Stimulated activated naive CD8-positive, alpha-beta T cell treated with anti-CD3 and anti-CD28 coated beads, Interleukin-15, amount 100 ng/mL, for 72 hours (primary cell): ENCODE measurements at regions not wholly inside any gene's neighbourhood (a gene's known extent, or its start where the extent isn't known, plus 50 kb on each side); places are given as distances from the start of the nearest gene placed in this dataset.
A peak's percentile ranks its signal among the peaks of the same experiment; 100 is the strongest.

Experiments used
- ATAC-seq: fragments of 150-1000 bp; cut with Tn5 transposase; 2 replicates; pipeline ENCODE4 v1.10.0; 2021; ENCODE audit warnings: mild to moderate bottlenecking, moderate library complexity
- DNase-seq, 2 donors: peaks; one replicate each; pipeline ENCODE4 v3.0.0; 2021 to 2022
- H3K27ac Mint-ChIP-seq, 2 donors: one replicate each; pipeline ENCODE4 v1.8.0; 2022; ENCODE audit warnings: mild to moderate bottlenecking in 2 of 2, mixed read lengths in 2 of 2, moderate library complexity in 2 of 2
- H3K27me3 Mint-ChIP-seq: one replicate; pipeline ENCODE4 v1.8.0; 2022; ENCODE audit warnings: mixed read lengths
- H3K4me1 Mint-ChIP-seq: one replicate; pipeline ENCODE4 v1.8.0; 2022; ENCODE audit warnings: mild to moderate bottlenecking, mixed read lengths
- H3K4me3 Mint-ChIP-seq, 2 donors: one replicate each; pipeline ENCODE4 v1.8.0; 2022; ENCODE audit warnings: mild to moderate bottlenecking in 2 of 2, mixed read lengths in 2 of 2, moderate library complexity in 1 of 2
- H3K9me3 Mint-ChIP-seq, 2 donors: one replicate each; pipeline ENCODE4 v1.8.0; 2022; ENCODE audit warnings: mixed read lengths in 2 of 2

DNA sequence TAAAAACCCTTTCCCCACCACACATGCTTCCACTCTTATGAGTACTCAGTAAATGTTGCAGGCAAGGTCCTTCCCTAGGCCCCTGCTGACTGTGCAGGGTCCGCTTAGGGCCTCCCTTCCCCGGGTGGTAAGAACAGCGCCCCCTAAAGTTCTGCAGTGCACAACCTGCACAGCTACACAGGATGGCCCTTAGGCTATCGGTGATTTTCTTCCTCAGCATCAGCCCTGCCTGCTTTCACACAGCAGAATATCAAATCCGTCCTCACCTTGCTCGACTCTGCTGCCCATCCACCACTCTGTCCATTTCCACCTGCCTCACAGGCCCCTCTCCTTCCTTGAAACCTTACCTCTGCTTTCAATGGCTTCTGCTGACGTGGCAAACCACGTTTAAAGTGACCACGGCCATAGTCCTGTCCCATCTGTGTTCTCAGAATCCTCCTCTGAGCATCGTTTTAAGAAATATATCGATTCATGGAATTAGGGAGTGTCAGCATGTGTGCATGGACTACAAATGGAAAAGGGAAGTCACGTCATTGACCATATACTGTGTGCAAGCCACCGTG is 51.4 kb upstream of the TMEM132E start:
- H3K4me3 Mint-ChIP-seq: no peak overlapping the region
- no peak for DNase-seq

DNA sequence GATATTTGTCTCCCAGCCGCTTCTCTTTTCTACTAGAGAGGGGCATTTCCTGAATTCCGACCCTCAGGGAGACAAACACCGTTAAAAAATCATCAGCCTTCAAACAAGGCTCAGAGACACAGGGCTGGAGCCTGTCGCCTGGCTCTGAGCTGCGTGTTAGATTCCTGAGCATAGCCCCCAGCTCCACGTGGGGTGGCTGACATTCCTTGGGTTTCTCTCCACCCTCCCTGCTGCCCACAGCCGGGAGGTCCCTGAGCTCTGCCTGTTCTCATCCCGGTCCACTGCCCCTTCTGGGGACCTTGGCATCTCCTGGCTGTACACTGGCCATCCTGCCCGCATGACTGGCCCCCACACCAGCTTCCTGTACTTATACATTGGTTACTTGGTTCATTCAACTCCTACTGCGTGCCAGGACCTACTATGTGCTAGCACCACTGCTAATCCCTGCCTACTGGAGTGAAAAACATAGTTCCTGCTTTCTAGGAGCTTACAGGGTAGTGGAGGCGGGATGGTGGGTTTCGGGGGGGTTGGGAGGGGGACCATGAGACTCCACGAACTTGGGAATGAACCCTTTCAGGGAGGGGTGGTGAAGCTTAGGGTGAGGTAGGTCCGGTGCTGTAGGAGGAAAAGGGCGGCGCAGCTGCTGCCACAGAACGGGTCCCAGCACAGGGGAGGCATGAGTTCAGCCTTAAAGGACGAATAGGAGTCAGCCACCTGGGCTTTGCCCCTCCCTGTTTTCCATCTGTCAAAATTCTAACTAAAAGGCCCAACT is 52.1 kb upstream of the TMEM132E start:
- Mint-ChIP-seq H3K4me1 (no peaks in the 10 kb centered on the region), H3K27me3 (peaks cover 59% of the 10 kb centered on the region), H3K27ac (peak overlapping the region in 1 of 2 donors; percentile 48), H3K4me3 (no peak overlapping the region), H3K9me3 (no peaks in the 10 kb centered on the region)
- ATAC-seq (no peak), DNase-seq (no peak)

More for the DNA sequence above, 51.4 kb upstream of the TMEM132E start:
- no peaks in the 10 kb centered on the region for H3K9me3 Mint-ChIP-seq
- peaks cover 63% of the 10 kb centered on the region for H3K27me3 Mint-ChIP-seq
- no peak overlapping the region for H3K27ac Mint-ChIP-seq
- no peak for ATAC-seq
- H3K4me1 Mint-ChIP-seq: no peaks in the 10 kb centered on the region

DNA sequence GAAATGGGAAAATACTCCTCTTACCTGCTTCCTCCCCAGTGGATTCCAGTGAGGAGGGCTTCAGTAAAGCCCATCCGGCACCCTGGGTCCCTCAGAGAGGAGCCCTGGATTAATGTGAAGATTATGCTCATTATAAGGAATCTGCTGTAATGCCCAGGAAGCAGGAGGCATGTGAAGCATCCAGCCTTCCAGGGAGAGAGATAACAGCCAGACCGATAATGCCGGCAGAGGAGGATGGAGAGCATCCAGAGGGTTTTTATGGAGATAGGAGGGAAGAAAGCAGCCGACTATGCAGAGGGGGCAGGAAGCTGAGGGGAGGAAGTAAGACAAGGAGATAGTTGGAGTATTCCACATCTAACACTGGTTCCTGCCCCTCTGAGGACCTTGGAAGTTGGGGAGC is 53.7 kb upstream of the TMEM132E start:
- no peak overlapping the region for H3K27ac Mint-ChIP-seq
- H3K27me3 Mint-ChIP-seq: peaks cover 48% of the 10 kb centered on the region
- DNase-seq (no peak), ATAC-seq (no peak)
- no peaks in the 10 kb centered on the region for H3K4me1 Mint-ChIP-seq
- no peak overlapping the region for H3K4me3 Mint-ChIP-seq
- H3K9me3 Mint-ChIP-seq: no peaks in the 10 kb centered on the region

DNA sequence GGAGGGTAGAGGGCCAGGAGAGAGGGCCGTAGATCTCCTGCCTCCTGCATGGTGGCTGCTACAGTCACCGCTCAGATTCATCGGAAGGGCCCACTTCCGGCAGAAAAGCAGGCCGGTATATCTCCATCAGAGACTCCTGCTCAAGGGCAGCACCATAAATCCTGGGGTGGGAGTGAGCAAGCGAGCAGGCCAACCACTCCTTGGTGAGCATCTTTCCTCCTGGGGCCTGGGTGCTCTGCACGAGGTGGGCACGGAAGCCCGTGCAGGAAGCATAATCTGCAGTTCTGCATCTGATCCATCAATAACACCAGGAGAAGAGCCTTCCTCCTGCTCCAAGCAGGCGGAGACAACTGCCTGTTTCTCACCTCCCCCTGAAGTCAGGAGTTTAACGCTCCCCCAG is 57.4 kb upstream of the TMEM132E start:
- no peak for ATAC-seq
- no peak for DNase-seq
- Mint-ChIP-seq H3K9me3 (no peaks in the 10 kb centered on the region), H3K4me1 (no peaks in the 10 kb centered on the region), H3K27ac (no peak overlapping the region), H3K27me3 (peaks cover 18% of the 10 kb centered on the region), H3K4me3 (no peak overlapping the region)

DNA sequence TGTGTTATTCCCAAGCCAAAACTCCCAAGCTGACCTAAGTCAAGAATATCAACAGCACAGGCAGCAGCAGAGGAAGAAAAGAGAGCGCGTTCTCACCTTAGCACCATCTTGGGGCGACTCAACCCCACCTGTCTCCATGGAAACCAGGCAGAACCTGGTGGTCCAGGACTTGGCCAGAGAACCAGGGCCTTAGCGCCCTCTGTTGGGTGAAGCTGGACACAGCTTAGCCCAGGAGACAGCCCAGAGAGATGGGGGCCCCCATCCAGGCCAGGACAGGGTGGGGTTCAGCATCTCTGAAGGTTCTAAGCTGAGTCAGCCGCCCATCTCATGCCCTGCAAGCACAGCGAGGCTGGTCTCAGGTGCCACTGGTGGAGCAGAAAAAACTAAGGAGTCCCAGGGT is 60.1 kb upstream of the TMEM132E start:
- Mint-ChIP-seq H3K4me1 (no peaks in the 10 kb centered on the region), H3K4me3 (no peak overlapping the region), H3K27me3 (peaks cover 17% of the 10 kb centered on the region), H3K27ac (no peak overlapping the region), H3K9me3 (no peaks in the 10 kb centered on the region)
- peak; percentile 69 for ATAC-seq
- DNase-seq: peak; percentile 32 to 33

DNA sequence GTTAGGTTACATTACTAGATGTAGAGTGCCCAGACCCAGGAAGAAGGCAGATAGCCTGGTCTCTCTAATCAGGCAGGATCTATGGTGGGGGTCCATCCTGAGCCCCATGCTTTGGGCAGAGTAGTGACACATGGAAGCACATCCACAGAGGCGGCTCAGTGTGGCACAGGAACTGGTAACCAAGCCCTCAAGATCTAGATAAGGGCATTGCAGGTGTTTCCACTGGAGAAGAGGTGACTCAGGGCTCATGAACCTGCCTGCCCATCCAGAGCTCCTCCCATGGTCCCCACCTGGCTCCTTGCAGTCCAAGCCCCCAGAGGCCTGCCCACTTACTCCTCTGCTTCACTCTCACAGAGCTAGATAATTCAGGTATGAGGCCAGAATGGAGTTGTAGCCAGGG is 62.0 kb upstream of the TMEM132E start:
- Mint-ChIP-seq H3K9me3 (no peaks in the 10 kb centered on the region), H3K27ac (peak overlapping the region in 1 of 2 donors; percentile 17)

DNA sequence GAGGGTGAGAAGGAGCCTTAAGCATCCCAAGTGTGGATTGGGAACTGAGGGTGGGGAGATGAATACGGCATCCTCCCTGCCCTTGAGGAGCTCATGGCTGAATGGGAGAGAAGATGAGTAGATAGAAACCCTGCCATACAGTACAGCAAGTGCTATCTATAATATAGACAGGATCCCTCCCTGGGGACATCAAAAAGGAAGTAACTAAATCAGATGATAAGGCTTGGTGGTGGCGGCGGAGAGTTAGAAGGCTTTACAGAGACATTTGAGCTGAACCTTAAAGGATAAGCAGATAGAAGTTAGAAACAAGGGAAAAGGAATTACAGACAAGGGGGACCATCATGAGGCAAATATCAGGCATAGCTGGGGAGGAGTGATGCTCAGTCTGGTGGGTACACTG is 67.5 kb upstream of the TMEM132E start:
- peaks cover 65% of the 10 kb centered on the region for H3K27me3 Mint-ChIP-seq
- ATAC-seq: no peak
- no peak for DNase-seq
- H3K4me3 Mint-ChIP-seq: no peak overlapping the region
- no peak overlapping the region for H3K27ac Mint-ChIP-seq
- no peaks in the 10 kb centered on the region for H3K4me1 Mint-ChIP-seq
- no peaks in the 10 kb centered on the region for H3K9me3 Mint-ChIP-seq

More for the DNA sequence above, 62.0 kb upstream of the TMEM132E start:
- DNase-seq (no peak), ATAC-seq (no peak)
- no peak overlapping the region for H3K4me3 Mint-ChIP-seq
- peaks cover 25% of the 10 kb centered on the region for H3K27me3 Mint-ChIP-seq
- H3K4me1 Mint-ChIP-seq: no peaks in the 10 kb centered on the region

DNA sequence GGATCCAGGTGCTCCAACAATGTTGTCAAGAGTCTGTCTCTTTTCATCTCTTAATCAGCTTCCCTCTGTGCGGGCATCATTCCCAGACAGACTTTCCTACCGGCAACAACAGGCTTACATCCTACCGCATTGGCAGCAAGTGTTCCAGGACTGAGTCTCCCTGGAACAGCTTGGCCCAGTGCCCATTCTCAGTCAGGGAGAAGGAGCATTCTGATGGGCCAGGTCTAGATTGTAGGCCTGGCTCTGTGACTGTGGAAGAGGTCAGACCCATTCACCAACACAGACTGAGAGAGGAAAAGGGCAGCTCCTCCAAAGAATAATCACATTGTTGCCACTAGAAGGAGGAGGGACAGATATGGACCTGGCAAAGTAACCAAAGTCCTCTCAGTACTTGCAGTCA is 68.1 kb upstream of the TMEM132E start:
- no peak overlapping the region for H3K4me3 Mint-ChIP-seq
- no peak for ATAC-seq

DNA sequence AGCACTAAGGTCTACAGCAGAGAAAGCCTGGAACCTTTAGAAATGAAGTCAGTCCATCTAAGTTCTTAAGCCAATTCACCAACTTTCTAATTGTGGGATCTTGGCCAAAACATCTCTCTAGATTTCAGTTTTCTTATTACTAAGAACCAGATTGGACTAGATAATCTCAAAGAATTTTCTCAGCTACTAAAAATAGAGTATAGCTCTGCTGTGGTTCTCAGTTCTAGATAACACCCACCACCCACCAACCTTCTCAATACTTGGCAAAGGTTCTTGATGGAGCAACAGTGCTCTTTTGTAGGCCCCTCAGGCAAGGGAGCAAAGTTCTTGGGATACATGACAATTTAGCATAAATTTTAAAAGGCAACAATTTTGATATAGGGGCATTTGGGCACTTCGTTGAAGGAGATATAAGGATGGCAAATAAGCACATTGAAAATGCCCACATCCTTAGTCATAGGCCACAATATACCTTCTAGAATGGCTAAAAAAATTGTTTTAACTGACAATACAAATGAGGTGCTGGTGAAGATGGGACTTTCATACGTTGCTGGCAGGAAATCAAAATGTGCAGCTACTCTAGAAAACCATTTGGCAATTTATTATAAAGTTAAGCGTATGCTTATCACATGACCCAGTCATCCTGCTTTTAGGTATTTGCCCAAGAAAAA is 74.4 kb upstream of the TMEM132E start:
- peaks cover 38% of the 10 kb centered on the region for H3K27me3 Mint-ChIP-seq
- no peaks in the 10 kb centered on the region for H3K9me3 Mint-ChIP-seq
- DNase-seq (peak in 1 of 2 donors; percentile 8), ATAC-seq (peak; percentile 86)
- H3K27ac Mint-ChIP-seq: no peak overlapping the region
- H3K4me1 Mint-ChIP-seq: peaks cover 18% of the 10 kb centered on the region
- H3K4me3 Mint-ChIP-seq: peak overlapping the region; percentile 28 to 41

More for the DNA sequence above, 68.1 kb upstream of the TMEM132E start:
- no peak overlapping the region for H3K27ac Mint-ChIP-seq
- H3K9me3 Mint-ChIP-seq: no peaks in the 10 kb centered on the region
- peaks cover 68% of the 10 kb centered on the region for H3K27me3 Mint-ChIP-seq
- DNase-seq: no peak
- no peaks in the 10 kb centered on the region for H3K4me1 Mint-ChIP-seq

DNA sequence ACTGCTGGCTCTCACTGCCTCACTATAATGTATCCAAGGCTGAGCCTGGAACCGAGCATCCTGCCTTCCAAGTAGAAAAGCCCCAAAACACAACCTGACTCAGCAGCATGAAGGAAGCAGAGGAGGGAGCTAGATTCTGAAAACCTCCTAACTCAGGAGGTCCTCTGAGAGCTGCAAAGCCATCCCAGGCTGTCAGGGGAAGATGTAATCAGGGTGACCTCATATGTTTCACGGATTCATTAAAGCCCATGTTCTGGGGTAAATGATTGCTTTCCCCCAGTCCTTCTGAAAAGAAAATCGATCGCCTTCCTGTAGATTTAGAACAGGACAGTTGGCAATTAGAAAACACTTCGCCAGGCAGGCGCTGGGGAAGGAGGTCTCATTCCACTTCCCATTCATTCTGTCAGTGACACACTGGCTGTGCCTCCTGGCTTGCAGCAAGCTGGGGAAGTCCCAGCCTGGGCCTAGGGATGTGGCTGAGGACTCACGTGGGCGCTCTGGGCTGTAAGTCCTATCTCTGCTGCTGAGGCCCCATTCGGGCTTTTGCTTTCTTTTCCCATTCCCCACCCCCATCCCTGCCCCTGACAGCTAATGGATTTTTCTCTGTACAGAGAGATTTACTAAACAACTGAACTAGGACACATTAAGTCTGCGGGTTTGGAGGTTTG is 75.7 kb upstream of the TMEM132E start:
- Mint-ChIP-seq H3K27ac (no peak overlapping the region), H3K27me3 (peaks cover 30% of the 10 kb centered on the region), H3K9me3 (no peaks in the 10 kb centered on the region), H3K4me3 (no peak overlapping the region), H3K4me1 (peaks cover 18% of the 10 kb centered on the region)
- DNase-seq (peak in 1 of 2 donors; percentile 13), ATAC-seq (peak; percentile 75)

DNA sequence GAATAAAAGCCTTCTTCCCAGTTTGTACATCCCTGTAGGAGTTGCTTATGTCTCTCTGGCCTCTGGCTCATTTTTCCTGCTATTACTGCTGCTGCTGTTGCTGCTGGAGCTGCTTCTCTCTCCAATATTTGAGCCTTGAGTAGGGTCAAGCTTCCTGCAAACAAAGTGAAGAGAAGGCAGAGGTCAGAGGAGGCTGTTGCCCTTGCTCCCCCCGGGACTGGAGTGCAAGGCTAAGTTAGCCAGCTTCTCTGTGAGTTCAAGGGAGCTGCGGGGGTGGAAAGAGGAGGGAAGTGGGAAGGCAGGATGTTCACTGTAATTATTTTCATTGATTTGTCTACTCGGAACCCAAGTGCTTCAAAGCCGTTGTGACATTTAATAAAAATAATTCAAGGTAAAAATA is 77.0 kb upstream of the TMEM132E start:
- no peak for ATAC-seq
- Mint-ChIP-seq H3K27me3 (peaks cover 20% of the 10 kb centered on the region), H3K9me3 (no peaks in the 10 kb centered on the region), H3K4me3 (no peak overlapping the region), H3K27ac (no peak overlapping the region), H3K4me1 (peaks cover 18% of the 10 kb centered on the region)
- no peak for DNase-seq

DNA sequence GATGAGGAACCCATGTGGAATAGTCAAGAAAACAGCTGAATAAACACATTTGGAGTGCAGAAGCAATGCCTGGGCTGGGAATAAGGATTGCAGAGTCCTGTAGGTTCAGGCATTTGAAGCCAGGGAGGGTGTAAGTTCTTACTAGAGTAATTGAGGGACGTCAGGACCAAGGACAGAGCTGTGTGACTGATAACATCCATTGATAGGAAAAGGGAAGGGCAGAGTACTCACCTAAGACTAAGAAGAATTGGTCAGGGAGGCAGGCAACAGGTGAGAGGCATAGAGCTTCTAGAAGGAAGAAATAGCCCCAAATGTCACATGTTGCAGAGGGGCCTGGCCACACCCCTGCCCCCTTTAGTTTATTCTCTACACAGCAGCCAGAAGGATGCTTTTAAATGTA is 79.8 kb upstream of the TMEM132E start:
- H3K27me3 Mint-ChIP-seq: peaks cover 15% of the 10 kb centered on the region
- DNase-seq (no peak), ATAC-seq (no peak)
- H3K4me1 Mint-ChIP-seq: peaks cover 12% of the 10 kb centered on the region
- no peak overlapping the region for H3K27ac Mint-ChIP-seq
- no peaks in the 10 kb centered on the region for H3K9me3 Mint-ChIP-seq
- no peak overlapping the region for H3K4me3 Mint-ChIP-seq

DNA sequence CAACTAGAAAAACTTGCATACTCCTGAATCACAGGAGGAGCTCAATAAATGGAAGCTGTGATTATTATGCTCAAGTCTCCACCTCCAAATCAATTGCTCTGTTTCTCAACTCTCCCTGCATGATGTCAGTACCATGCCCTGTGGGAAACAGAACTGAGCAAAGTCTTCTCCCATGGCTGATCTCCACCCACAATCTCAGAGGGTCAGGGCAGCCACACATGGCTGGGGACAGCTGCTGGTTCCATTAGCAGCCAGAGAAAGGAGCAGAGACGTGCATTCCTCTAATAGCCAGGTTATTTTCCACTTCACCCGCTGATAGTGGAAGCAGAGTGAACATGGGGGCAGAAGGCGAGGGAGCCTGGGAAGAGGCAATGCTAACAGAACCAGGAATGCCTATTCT is 85.5 kb upstream of the TMEM132E start:
- Mint-ChIP-seq H3K27me3 (peaks cover 50% of the 10 kb centered on the region), H3K9me3 (no peaks in the 10 kb centered on the region), H3K4me1 (no peaks in the 10 kb centered on the region), H3K4me3 (no peak overlapping the region), H3K27ac (no peak overlapping the region)
- DNase-seq: no peak
- ATAC-seq: no peak

DNA sequence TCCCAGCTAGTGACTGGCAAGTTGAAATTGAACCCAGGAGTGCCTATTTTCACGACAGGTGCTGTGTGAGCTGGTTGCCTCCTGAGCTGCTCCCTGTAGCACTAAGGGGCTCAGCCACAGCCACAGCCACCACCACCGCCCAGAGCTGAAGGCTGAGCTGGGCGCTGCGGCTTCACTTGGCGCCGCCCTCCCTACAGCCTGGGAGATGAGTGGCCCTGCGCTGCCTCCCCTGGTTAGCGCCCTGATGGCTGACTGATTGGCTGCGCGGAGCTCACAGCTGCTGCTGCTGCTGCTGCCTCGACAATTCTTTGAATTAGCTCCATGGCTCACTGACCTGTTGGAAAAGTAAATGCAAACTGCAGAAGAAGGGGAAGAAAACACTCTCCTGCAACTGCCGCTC is 91.8 kb upstream of the TMEM132E start:
- Mint-ChIP-seq H3K9me3 (no peaks in the 10 kb centered on the region), H3K27me3 (peaks cover 91% of the 10 kb centered on the region), H3K27ac (no peak overlapping the region), H3K4me1 (peaks cover 8% of the 10 kb centered on the region), H3K4me3 (no peak overlapping the region)
- DNase-seq (no peak), ATAC-seq (no peak)

DNA sequence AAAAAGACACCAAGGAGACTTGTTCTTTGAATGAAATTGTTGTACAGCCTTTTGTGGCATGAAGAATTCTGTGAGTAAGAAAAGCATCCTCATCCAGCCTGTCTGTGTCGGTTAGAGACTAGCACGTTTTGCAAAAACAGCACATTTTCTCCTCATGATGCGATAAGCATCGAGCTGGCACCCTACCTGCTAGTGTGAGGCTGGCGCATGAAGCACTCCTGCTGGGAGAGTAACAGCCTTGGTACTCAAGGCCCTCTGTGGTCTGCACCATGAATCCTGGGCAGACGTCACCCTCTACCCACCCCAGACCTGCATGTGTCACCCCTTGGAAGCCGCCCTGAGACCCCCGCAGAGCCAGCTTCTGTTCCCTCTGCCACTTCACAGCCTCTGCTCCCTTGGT is 92.6 kb upstream of the TMEM132E start:
- peaks cover 92% of the 10 kb centered on the region for H3K27me3 Mint-ChIP-seq
- peaks cover 8% of the 10 kb centered on the region for H3K4me1 Mint-ChIP-seq
- DNase-seq: no peak
- no peaks in the 10 kb centered on the region for H3K9me3 Mint-ChIP-seq
- H3K27ac Mint-ChIP-seq: peak overlapping the region in 1 of 2 donors; percentile 84
- H3K4me3 Mint-ChIP-seq: no peak overlapping the region
- ATAC-seq: no peak

DNA sequence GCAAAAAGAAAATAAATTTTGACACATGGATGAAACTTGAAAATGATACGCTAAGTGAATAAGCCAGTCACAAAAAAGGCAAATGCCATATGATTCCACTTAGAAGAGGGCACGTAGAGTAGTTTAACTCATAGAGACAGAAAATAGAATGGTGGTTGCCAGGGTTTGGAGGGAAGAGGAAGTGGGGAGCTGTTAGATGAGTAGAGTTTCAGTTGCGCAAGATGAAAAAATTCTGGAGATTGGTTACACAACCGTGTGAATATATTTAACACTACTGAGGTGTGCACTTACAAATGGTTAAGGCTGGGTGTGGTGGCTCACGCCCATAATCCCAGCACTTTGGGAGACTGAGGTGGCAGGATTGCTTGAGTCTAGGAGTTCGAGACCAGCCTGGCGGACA is 93.4 kb upstream of the TMEM132E start:
- Mint-ChIP-seq H3K9me3 (no peaks in the 10 kb centered on the region), H3K4me3 (no peak overlapping the region), H3K4me1 (peaks cover 8% of the 10 kb centered on the region), H3K27ac (no peak overlapping the region), H3K27me3 (peaks cover 94% of the 10 kb centered on the region)
- peak; percentile 80 for ATAC-seq
- no peak for DNase-seq
